ENCODE measurements at regions not wholly inside any gene's neighbourhood (a gene's known extent, or its start where the extent isn't known, plus 50 kb on each side); places are given as distances from the start of the nearest gene placed in this dataset.

- ATAC-seq (ENCODE audit: insufficient number of reproducible peaks, low FRiP score, low read depth) = no peak
- no peaks in the 10 kb centered on the region for H3K4me1 ChIP-seq (ENCODE audit: control insufficient read depth in 1 of 2, low read depth in 2 of 2)
Observed at GRCh38 chr13:85284349-85284748, 514.9 kb downstream of the SLITRK6 start.

GRCh38 chr13:85283408-85283807, 515.8 kb downstream of the SLITRK6 start:
- Histone ChIP-seq H3K27me3 (replicated peaks; ENCODE audit: insufficient read depth) (no peaks in the 10 kb centered on the region), H3K4me3 (no peak overlapping the region), H3K9me3 (no peaks in the 10 kb centered on the region), H3K36me3 (no peaks in the 10 kb centered on the region), H3K27ac (no peak overlapping the region), H3K4me1 (ENCODE audit: control insufficient read depth in 1 of 2, low read depth in 2 of 2) (no peaks in the 10 kb centered on the region)
- ATAC-seq (ENCODE audit: insufficient number of reproducible peaks, low FRiP score, low read depth) = no peak
- TF ChIP-seq CTCF (IDR thresholded peaks at IDR 0.05) = no peak
- DNase-seq (ENCODE audit: low spot score) = no peak

More at GRCh38 chr13:85284349-85284748, 514.9 kb downstream of the SLITRK6 start:
- H3K27me3 ChIP-seq (replicated peaks; ENCODE audit: insufficient read depth) = no peaks in the 10 kb centered on the region
- H3K4me3 ChIP-seq = no peak overlapping the region
- no peaks in the 10 kb centered on the region for H3K9me3 ChIP-seq
- TF ChIP-seq CTCF (IDR thresholded peaks at IDR 0.05) = no peak
- no peaks in the 10 kb centered on the region for H3K36me3 ChIP-seq
- no peak for DNase-seq (ENCODE audit: low spot score)
- no peak overlapping the region for H3K27ac ChIP-seq

- no peaks in the 10 kb centered on the region for H3K4me1 ChIP-seq (ENCODE audit: control insufficient read depth in 1 of 2, low read depth in 2 of 2)
- no peak overlapping the region for H3K27ac ChIP-seq
- ATAC-seq (ENCODE audit: insufficient number of reproducible peaks, low FRiP score, low read depth) (no peak), DNase-seq (ENCODE audit: low spot score) (no peak)
- H3K36me3 ChIP-seq = no peaks in the 10 kb centered on the region
- no peaks in the 10 kb centered on the region for H3K27me3 ChIP-seq (replicated peaks; ENCODE audit: insufficient read depth)
- no peaks in the 10 kb centered on the region for H3K9me3 ChIP-seq
- no peak for TF ChIP-seq CTCF (IDR thresholded peaks at IDR 0.05)
- H3K4me3 ChIP-seq = no peak overlapping the region
Observed at GRCh38 chr13:85282876-85283275, 516.3 kb downstream of the SLITRK6 start.

- DNase-seq (ENCODE audit: low spot score) = no peak
- no peak for TF ChIP-seq CTCF (IDR thresholded peaks at IDR 0.05)
- no peak for ATAC-seq (ENCODE audit: insufficient number of reproducible peaks, low FRiP score, low read depth)
- H3K4me3 ChIP-seq = no peak overlapping the region
- no peaks in the 10 kb centered on the region for H3K36me3 ChIP-seq
- H3K27ac ChIP-seq = no peak overlapping the region
- no peaks in the 10 kb centered on the region for H3K27me3 ChIP-seq (replicated peaks; ENCODE audit: insufficient read depth)
- H3K9me3 ChIP-seq = no peaks in the 10 kb centered on the region
- H3K4me1 ChIP-seq (ENCODE audit: control insufficient read depth in 1 of 2, low read depth in 2 of 2) = no peaks in the 10 kb centered on the region
Observed at GRCh38 chr13:85278851-85279250, 520.4 kb downstream of the SLITRK6 start.

- no peaks in the 10 kb centered on the region for H3K36me3 ChIP-seq
- no peak for DNase-seq (ENCODE audit: low spot score)
- no peak for TF ChIP-seq CTCF (IDR thresholded peaks at IDR 0.05)
- no peak overlapping the region for H3K27ac ChIP-seq
- H3K4me3 ChIP-seq = no peak overlapping the region
- ATAC-seq (ENCODE audit: insufficient number of reproducible peaks, low FRiP score, low read depth) = no peak
- H3K9me3 ChIP-seq = no peaks in the 10 kb centered on the region
- no peaks in the 10 kb centered on the region for H3K4me1 ChIP-seq (ENCODE audit: control insufficient read depth in 1 of 2, low read depth in 2 of 2)
- H3K27me3 ChIP-seq (replicated peaks; ENCODE audit: insufficient read depth) = no peaks in the 10 kb centered on the region
Observed at GRCh38 chr13:85277748-85278147, 521.5 kb downstream of the SLITRK6 start.
